Activated T-cell treated with anti-CD3 and anti-CD28 coated beads, Interleukin-2, amount 50 U/mL, for 1 hour (primary cell): ENCODE measurements at regions not wholly inside any gene's neighbourhood (a gene's known extent, or its start where the extent isn't known, plus 50 kb on each side); places are given as distances from the start of the nearest gene placed in this dataset.

Source experiments
- DNase-seq: peaks from one replicate; pipeline ENCODE4 v3.0.0-alpha.2; 2020

DNA sequence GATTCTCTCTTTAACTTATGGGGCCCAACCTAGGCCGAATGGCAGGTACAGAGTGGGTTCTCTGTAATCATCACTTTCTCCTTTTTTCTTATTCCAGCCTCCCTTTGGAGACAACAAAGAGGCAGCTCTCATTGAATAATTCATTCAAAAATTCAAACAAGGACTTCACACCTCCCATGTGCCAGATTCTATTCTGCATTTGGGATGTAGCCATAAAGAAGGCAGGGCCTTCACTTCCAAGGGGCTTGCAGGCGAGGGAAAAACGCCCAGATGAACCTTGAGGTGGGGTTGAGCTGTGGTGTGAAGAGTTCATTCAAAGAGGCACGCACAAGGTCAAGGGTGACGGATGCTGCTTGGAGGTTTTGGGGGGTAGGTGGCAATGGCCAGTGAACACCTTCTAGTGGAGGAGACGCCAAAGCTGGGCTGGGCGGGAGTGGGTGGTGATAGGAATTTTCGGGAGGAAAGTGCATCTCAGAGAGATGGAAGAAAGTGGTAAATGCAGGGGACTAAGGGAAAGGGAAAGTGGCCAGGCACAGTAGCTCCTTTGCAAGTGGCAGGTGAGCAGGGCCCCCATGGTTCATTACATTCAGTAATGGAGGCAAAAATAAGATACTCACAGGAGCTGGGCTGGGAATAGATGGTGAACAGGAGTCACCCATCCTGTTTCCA lies 499.6 kb downstream of the MIAT start:
- no peak for DNase-seq

DNA sequence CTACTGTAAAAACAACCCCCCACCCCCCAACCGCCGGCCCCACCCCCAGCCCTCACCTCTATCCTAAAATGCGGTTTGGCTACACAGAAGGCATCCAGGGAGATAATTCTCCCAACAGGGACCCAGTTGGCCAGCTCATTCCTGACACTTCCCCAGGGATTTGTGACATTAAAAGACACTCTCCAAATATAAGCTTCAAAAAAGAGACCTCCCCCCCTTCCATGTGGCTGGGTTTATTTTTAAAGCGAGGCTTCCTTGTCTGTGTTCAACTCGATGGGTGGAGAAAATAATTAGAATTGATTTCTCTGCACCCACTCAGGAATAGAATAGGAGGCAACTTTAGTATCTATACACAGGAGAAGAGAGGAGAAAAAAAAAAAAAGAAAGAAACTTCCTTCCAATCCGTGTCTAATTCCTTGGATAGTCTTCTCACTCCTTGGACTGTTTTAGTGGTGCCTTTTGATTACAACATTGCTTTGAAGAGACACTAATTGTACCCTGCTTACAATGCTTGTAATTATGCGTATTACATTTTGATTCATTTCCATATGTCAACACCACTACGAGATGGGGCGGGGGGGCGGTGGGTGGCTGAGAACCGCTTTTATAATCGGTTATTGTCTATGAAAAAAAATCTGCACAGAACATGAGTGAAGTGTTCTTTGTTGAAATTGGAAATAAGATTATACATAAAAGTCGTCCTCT lies 500.4 kb downstream of the MIAT start:
- DNase-seq: no peak

DNA sequence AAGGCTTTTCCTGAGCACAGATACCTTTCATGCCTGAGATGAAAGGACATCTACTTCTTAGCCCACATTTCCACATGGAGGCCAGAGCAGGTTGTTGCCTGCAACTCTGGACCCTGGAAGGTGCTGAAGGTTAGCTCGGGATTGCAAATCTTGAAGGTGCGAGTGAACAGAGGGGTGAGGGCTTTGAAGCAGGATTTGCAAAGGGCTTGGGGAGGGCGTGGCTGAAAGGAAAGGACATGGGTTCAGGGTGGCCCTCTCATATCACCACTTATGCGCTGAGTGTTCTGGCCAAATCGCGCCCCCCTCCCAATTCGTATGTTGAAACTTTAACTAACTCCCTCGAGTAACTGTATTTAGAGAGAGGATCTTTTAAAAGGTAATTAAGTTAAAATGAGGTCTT lies 501.6 kb downstream of the MIAT start:
- DNase-seq: no peak

DNA sequence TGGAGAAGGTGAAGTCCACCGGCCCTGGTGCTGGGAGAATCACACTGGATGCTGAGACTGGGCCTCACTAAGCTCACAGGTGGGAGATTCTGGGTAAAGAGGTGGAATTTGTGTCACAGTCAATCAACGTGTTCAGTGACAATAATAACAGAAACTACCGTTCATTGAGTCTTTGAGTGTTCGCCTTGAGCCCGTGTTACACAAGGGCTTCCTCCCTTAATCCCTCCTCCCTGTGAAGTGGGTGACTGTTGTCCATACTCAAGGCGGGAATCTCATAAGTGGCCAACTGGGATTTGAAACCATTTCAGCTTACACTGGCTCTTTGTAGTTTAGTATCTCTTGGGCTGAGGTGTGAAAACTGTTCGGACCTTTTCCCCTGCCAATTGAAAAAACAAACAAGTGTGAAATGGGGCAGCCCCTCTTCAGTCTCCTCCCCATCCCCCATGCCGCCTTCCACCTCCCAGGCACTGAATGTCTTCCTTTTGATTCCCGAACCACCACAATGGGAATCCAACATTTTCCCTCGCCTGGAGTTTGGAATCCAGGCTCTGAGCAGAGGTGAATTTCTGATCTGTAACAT lies 502.4 kb downstream of the MIAT start:
- DNase-seq: no peak

DNA sequence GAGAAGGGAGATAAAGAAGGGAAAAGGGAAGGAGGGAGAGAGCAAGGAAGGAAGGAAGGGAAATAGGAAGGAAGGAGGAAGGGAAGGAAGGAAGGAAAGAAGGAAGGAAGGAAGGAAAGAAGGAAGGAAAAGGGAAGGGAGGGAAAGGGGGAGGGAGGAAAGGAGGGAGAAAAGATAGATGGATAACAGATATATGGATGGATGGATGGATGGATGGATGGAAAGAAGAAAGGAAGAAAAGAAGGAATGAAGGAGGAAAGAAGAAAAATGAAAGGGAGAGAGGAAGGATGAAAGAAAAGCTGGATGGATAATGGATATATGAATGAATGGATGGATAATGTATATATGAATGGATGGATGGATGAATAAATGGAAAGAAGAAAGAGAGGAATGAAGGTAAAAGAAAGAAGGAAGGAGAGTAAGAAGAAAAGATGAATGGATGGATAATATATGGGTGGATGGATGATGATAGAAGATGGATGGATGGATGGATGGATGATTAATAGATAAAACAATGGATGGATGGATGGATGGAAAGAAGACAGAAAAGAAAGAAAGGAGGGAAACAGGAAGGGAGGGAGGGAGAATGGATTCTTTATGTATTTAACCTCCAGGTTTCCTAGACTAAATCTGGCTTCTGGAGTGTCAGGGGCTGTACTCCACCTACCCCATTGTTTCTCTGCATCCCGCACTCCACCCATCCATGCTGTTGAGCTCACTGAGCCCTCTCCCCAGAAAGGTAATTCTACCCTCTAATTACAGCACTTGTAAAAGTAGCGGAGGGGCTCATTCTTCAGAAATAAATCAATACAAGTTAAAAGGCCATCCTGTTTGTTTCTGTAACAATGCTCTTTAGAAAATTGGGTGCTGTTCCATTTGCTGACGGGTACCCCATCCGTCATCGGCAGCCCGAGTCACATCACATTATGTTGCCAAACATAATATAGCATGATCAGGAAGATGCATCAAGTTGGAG lies 506.1 kb downstream of the MIAT start:
- DNase-seq: no peak

DNA sequence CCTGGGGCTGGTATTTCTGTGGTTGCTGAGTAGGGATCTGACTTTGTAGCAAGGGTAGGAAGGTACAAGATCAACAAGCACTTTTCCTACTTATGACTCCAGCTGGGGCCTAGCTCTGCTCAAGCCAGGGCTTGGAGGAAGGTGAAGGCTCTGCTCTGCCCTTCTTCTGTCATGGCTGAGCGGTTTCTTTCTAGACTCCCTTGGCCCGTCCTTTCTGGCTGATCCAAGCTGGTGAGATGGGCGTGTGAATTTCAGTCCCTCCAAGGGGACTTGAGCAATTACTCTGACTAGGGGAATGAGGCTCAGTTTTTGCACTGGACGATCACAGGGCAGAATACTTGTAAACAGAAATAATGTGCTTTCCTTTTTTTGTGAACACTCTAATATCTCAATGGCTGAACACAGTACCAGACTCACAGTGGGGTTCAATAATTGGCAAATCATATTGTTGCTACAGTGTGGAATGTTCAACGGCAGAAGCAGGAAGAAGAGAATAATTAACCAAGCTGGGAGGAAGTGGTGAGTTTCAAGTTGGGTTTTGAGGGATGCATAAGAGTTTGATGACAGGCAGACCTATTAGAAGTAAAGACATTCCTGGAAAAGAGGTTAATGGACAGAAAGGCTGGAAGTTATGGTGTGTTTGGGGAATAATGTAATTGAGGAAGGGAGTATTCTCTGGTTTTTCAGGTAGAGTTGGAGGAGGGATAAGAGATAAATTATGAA lies 507.6 kb downstream of the MIAT start:
- DNase-seq: no peak

DNA sequence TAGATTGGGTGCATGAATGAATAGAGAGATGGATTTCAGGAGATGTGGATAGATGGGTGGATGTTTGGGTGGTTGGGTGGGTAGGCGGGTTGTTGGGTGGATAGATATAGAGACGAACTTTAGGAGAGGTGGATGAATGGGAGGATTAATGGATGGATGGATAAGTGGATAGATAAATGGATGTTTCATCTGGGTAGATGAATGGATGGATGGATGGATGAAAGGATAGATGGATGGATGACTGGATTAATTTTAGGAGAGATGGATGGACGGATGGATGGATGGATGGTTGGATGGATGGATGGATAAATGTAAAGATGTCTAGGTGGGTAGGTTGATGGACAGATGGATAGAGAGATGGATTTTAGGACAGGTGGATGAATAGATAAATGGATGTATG lies 511.3 kb downstream of the MIAT start:
- no peak for DNase-seq

DNA sequence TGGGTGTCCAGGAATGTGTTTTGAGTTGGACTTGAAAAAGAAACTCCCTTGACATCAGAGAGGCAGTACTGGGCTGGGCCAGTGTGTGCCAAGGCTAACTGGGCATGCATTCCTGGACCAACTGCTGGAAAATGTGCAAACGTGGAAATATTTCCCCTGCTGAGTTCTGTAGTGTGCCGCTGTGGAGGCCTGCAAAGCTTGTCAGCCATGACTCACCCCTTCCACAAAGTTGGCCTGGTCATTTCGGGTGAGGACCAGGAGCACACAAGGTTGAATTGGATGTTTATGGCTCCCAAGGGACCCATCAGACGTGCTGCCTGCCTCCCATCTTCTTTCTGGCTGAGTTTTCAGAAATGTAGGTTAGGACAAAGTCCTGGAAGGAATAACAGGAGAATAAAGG lies 513.1 kb downstream of the MIAT start:
- no peak for DNase-seq

DNA sequence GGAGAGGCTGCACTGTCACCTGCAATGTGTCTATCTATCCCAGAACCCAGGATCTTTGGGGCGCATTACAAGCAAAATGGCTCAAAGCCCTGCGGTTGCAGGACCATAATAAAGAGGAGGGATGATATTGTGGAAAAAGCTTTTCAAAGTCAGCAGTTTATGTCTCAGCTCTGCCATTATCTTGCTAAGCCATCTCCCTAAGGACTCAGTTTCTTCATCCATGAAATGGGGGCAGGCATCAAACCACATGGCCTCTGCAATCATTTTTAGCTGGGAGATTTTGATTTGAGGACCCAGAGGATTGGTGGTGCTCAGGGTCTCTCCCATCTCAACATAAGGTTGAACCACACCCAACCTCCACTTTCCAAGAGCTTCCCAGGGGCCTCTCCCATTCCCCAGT lies 513.8 kb downstream of the MIAT start:
- DNase-seq: no peak

DNA sequence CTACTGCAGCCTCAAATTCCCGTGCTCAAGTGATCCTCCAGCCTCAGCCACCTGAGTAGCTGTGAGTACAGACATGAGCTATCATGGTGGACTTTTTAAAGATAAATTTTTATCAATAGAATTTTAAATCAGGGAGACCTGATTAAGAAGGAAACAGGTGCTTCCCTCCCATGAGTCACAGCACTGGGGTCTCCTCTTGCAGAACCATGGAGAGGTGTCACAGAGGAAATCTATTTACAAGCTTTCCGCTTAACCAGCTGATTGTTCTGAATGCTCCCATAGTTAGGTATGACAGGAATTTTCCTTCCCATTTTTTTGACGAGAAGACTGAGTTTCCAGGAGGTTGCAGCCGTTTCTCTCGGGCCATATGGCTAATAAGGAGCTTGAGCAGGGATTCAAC lies 516.1 kb downstream of the MIAT start:
- no peak for DNase-seq

DNA sequence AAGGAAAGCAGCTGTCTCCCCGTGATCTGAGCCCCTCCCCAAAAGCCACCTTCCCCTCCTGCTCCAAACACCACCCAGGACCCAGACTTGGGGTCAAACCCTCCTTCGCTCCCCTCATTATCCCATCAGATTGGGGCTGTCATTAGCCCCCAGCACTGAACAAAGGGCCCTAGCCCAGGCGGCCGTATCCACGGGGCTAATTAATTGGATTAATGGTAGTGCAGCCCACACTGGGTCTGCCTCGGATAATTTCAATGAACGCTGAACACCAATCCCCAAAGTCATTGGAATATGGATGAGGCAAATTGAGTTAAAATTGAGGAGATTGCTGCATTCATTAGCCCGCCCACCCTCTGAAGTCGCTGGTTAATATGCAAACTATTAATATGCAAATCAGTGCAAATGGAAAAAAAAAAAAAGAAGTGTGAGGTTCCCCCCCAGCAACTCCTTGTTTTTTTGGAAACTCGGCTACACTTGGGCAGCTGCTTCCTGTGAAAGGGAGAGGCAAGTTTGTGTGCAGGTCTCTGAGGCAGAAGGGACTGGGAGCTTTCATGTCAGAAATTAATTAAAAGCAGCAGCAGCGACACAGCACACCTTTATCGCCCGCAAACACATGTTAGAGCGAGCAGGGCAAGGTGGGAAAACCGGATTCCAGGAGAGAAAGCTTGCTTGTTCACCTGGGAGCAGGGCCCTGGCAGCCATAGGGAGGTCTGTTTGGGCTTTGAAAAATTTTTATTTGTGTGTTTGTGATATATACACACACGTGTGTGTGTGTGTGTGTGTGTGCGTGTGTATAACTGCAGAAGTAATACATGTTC lies 517.8 kb downstream of the MIAT start:
- DNase-seq: no peak

DNA sequence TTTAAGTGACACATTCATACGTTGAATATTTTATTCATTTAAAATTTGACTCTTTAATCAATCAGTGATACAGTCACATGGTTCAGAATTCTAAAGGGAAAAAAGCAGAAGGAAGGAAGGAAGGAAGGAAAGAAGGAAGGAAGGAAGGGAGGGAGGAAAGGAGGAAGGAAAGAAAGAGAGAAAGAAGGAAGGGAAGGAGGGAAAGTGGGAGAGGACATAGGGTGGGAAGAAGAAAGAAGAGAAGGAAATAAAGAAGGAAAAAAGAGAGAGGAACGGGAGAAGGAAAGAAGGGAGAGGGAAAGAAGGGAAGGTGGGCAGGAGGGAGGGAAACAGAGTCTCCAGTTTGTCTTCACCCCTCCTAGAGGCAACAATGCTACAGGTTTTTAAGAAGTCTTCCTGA lies 518.6 kb downstream of the MIAT start:
- no peak for DNase-seq

DNA sequence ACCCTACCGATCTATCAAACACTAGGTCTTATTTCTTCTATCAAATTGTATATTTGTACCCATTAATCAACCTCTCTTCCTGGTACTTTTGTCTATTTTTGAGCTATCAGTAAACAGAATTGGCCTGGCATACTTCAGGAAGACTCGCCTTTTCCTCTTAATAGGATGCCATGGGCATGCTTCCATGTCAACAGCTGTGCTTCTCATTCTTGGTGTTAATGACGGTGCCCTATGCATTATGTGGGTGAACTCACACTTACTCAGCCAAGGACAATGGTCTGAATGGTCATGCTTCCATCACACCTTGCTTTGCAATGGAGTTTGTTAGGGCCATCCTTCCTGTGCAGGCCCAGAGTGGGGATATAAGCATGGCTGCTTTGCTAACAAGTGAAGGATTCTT lies 521.8 kb downstream of the MIAT start:
- DNase-seq: no peak

DNA sequence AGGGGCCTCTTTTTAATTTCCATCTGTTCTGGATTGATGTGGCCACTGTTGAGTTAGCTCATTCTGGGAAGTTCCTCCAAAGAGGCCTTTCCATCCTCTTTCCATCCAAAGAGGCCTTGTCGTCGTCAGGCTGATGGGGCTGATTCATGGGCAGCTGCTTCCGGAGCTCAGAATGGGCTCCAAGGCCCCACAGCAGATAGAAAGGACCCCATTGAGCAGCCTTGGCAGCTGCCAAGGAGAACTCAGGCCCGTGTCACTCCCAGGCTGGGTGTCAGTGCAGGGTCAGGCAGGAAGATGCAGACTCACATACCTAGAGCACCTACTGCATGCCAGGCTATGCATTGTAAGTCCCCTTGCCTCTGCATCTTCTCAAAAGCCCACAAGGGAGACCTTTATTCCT lies 524.1 kb downstream of the MIAT start:
- no peak for DNase-seq

DNA sequence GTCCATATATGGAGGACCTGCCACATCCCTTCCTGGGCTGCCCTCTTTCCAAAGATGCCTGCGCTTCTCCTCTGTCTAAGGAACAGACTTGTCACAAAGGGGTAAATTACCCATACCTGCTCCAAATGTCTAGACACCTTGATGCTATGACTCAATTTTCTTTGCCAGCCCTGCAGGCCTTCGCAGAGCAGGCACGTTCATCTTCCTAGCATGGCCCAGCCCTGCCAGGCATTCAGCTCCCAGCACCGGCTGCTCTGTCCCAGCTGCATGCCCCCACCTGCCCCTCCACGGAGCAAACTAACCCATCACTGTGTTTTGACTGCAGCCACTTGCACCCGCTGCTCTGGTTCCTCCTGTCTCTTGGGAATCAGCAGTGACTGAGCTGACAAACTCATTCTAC lies 526.1 kb downstream of the MIAT start:
- no peak for DNase-seq

DNA sequence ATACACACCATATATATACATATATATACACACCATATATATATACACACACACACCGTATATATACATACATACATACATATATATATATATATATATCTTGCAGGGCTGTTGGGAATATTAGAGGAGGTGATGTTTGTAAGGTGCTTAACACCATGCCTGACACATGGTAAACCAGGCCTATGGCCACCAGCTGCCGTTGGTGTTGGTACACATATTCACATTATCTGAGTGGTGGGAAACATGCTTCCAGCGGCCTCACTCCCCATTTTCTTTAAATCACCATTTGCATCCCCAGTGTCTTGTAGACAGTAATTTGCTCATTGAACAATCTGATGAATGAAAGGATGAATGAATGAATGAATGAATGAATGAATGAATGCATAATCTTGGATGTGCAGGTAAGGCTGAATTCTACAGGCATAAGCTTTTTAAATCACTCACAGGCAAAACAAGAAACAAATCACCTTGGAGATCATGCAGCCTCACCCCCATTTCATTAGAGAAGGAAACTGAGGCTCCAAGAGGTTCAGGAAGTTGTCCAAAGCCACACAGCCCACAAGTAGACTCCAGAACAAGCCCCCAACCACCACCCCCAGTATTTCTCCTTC lies 527.8 kb downstream of the MIAT start:
- no peak for DNase-seq

DNA sequence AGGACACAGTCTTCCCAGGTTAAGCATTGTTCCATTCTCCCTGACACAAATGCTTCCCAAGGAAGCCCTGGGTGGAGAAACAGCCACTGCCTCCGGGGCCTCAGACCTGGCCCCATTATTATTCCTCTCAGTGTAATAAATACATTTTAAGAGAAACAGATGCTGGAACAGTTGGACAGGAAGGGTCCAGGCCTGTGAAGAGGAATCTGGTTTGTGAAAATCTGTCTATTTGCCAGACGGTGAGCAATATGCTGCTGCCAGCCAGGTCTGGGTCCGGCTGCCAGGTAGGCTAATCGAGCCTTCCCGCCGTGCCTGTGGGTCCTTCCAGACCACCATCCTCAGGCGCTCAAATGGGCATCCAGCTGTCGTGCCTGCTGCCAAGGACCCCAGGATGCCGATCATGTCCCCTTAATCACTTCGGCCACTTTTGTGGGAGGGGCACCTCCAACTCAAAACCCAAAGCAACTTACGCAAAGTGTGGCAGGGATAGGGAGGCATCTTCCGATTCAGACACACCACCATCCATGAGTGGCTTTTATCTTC lies 528.4 kb downstream of the MIAT start:
- DNase-seq: no peak

DNA sequence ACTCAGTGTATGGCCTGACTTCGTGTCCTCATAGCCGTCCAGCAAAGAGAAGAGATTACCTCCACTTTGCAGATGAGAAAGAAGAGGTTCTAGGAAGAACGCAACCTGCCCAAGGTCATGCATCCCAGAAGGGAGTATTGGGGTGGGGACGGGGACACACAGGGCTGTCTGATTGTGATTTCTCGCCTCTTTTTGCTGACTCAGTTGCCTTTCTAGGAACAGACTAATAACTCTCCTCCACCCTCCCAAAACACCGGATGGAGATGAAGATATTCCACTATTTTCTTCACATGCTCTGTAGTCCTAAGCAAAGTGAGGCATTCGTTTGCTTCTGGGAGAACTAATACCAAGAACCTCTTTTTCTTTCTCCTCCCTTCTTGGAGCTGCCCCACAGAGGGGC lies 529.3 kb downstream of the MIAT start:
- DNase-seq: no peak

DNA sequence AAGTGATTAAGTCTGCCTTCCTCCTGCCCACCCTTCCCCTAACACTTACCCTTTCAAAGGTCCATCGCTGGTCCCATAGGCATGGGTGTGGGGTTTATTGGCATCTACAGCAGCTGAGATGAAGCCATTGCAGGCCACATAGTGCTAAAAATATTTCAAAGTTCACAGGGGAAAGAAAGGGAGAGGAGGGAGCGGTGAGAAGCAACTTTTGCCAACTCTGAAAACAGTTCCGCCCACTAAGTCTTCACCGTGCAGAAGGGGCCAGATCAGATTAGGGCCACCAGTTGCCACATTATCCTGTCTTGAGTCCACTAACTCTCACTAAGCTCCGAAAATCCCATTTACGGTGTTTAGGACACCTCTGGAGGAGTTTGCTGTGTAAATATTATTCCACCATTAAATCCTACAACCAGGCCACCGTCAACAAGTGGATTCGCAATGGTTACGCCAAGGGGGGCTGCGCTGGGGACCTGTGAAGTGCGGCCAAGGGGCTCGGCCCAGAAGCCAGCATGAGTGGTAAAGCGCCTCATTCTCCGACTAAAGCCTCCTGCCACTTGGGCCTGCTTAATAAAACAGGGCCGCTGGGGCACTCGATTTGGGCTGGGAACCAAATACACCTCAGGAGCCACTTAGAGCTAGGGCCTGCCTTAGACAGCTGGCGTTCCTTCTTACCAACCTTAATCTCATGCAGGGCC lies 534.9 kb downstream of the MIAT start:
- DNase-seq: no peak

DNA sequence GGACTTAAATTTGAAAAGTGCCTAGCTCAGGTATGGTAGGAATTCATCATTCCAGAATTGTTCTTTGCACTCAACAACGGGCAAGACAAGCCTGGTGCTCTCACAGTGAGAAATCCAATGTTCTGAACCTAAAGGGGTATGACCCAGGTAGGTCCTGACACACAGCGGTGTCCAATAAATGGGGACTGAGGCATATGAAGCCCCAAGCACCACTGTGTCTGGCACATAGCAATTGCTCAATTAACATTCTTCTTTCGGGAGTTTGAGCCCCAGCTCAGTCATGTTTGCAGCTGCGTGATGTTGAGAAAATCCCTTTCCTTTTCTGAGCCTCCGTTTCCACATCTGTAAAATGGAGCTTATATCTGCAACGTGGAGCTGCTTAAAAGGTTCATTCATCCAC lies 535.8 kb downstream of the MIAT start:
- DNase-seq: no peak
